Renal pelvis (tissue), 1 donor: ENCODE measurements at regions not wholly inside any gene's neighbourhood (a gene's known extent, or its start where the extent isn't known, plus 50 kb on each side); places are given as distances from the start of the nearest gene placed in this dataset.

ENCODE experiments used
- DNase-seq: peaks from one replicate; pipeline ENCODE4 v3.0.0-alpha.2; 2013

DNA sequence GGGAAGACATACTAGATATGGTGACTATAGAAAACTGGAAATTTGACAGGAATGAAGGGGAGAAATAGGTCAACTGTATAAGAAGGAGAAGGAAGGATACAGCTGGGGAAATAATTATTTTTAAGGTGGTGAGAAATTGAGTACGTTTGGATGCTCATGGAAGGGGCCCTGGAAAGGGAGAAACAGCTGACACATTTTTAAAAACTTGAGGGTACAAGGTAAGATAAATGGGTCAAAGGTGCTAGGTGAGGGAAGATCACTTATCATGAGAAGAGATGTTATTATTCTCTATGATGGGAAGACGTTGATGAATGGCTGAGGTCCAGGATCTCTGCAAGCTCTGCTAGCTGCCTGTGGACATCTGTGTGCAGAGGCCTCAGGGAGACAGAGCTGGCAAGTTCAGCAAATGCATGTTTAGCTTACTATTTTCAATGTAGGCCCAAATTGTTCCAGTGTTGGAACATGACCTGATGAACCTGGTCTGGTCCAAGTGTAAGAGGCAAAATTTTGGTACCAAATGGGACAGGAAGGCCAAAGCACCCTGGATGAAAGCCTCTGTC, 181.7 kb downstream of the MTRR start:
- DNase-seq: no peak

DNA sequence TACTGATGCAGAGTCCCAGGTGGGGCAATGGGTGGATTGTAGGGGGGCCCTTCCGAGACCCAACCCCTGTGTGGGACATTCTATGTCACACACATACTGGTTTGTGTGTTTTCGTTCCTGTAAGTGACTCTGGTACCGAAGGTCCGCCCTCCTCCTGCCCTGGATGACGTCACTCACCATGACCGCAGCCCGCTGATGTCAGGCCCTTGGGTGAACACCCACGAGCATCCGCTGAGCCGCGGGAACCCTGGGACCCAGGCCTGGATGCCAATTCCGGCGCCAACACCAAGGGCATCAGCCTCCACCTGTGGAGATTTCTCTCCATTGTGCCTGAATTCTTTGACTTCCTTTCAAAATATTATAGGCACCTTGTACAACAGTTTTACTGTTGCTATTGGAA, 184.3 kb downstream of the MTRR start:
- DNase-seq: no peak

GRCh38 chr5:8057769-8058168, 188.8 kb downstream of the MTRR start:
- DNase-seq: no peak

GRCh38 chr5:8058616-8059190, 189.8 kb downstream of the MTRR start:
- DNase-seq: peak; percentile 29

- no peak for DNase-seq
Measured at GRCh38 chr5:8059337-8059736, 190.4 kb downstream of the MTRR start.

DNA sequence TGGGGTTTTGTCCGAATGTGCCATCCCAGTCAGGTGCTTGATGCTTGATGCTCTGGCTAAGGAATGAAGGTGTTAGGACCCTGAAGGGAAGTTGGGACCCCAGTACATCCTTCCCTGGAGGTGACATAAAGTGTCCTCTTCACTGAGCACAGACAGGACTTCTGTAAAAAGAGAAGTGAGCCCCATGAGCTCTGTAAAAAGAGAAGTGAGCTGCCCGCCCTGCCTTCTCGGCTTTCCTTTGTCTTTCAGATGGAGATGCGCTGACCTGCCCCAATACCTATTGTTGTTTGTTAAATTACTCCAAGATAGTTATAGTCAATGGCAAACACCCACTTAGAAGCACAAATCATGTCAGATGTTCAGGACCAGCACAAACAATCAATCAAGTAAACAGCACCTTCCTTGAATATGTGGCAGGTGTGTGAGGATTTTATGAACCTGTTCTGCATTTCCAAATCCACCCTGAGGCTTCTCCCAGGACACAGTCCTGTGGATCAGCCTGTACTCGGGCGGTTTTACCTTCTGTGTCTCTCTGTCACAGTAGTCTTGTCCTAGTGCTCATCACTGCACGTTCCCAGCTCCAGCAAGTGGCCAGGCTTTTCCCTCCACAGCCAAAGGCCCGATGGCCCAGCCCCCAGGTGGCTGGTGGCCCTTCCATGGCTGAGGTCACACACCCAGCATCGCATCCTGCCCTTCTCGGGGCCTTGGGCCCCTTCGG, 191.4 kb downstream of the MTRR start:
- no peak for DNase-seq

GRCh38 chr5:8060953-8061429, 192.0 kb downstream of the MTRR start:
- no peak for DNase-seq

DNA sequence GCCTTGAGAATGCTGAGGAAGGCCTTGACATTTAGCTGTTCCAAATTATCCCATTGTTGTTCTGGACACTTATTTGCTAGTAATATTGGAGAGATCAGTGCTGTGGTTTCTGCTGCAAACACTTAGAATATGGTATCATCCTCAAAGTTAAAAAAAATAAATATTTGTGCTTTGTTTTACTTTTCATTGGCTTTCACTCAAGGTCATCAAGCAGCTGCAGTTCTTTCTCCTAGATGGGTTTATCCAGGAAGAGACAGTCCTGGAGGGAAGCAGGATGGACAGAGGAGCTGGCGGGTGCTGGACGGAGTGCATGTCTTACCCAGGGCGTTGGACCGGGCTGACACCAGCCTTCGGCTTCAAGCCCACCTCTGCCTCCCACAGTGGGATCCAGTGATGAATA, 193.6 kb downstream of the MTRR start:
- no peak for DNase-seq

DNA sequence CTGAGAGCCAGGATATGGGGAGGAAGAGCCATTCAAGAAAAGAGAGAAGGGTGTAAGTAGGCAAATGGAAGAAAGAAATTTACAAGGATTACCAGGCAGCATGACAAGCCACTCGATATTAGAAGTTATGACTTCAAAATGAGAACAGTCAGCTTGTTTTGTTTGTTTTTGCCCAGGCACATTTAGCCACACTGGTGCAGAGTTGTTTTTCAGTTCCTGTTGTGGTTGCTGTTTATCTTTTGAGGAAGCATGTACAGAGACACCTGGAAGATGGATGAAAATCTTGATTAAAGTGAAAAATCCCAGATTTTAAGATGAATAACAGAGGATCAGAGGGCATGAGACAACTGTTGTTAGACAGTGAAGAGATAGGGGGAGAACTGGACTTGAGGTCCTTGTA, 199.1 kb downstream of the MTRR start:
- no peak for DNase-seq

DNA sequence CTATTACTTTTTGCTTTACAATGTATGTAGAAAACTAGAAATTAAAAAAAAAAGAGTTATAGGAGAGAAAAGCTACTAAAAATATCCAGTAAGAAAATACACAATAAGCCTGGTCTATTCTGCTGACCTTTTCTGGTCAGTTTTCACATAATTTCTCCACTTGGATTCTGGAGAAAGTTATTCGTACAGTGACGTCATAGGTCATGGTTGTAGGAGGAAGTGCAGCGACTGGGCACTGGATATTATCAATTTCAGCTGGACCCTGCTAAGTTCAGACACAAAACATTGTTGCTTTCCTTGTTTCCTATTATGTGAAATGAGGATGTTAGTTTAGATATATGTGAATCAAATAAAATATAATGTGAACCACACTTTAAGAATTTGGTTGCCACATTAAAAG, 201.2 kb downstream of the MTRR start:
- no peak for DNase-seq

DNA sequence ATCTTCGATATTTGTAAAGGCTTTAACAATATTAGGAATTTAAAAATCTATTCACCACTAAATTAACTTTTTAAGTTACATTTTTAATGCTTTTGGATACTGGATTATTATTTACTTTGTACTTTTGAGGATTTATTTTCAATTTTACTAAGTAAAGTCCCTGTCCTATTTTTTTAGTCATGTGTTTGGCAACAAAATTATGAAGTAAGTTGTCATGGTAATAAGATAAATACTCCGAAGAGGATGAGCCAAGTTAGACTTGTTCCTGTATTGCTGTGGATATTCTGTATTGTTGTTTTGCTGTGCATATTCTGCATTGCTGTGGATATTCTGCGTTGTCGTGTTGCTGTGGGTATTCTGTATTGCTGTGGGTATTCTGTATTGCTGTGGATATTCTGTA, 210.1 kb downstream of the MTRR start:
- no peak for DNase-seq

- no peak for DNase-seq
Measured at GRCh38 chr5:8081179-8081578, 212.2 kb downstream of the MTRR start.

DNA sequence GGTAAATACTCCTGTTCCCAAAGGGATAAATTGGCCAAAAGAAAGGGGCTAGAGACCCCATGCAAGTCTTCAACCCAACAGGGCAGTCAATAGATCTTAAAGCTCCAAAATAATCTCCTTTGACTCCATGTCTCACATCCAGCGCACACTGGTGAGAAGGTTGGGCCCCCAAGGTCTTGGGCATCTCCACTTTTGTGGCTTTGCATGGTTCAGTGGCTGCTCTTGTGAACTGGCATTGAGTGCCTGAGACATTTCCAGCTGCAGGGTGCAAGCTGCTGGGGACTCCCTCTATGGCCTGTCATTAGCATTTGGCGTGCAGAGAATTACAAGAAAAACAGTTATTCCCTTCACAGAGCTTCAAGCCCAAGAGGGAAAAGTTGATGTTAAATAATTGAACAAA, 224.7 kb downstream of the MTRR start:
- no peak for DNase-seq

DNA sequence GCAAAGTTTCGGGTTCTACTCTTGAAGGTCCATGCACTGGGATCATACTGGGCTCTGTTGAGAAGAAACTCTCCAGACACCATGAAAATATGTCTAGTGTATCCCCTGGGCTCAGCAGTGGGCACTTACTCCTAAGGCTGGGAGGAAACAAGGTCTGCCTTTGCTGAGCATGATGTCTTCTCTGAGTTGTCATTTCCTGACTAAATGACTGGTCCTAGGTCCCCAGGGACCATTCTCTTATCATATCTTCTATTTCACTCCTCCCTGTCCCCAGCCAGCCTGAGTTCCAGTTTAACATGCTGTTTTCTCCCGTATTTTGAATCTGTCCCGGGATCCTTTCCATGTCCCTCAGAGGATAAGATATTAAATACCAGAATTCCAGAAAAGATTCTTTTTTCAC, 225.4 kb downstream of the MTRR start:
- DNase-seq: no peak

DNA sequence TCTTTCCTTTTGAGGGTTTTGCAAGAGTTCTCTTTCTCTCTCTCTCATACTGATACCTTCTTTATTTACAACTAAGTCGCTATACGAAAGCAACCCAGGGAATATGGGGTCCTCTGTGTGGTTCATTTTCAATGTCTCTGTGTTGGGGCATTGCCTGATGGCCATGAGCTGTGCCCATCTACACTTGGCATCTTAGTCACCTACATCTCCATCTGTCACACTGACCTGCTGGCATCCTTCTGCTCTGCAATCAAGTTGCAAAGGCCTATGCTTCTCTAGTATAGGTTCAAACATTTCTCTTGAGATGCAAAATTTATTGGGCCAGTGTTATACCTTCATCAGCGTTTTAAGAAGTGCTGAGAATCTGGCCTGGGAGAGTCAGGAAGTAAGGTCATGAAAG, 228.2 kb downstream of the MTRR start:
- DNase-seq: no peak

- no peak for DNase-seq
Measured at GRCh38 chr5:8098081-8098480, 229.1 kb downstream of the MTRR start.

- DNase-seq: no peak
Measured at GRCh38 chr5:8102714-8103113, 233.8 kb downstream of the MTRR start.

GRCh38 chr5:8114597-8115266, 245.8 kb downstream of the MTRR start:
- no peak for DNase-seq

DNA sequence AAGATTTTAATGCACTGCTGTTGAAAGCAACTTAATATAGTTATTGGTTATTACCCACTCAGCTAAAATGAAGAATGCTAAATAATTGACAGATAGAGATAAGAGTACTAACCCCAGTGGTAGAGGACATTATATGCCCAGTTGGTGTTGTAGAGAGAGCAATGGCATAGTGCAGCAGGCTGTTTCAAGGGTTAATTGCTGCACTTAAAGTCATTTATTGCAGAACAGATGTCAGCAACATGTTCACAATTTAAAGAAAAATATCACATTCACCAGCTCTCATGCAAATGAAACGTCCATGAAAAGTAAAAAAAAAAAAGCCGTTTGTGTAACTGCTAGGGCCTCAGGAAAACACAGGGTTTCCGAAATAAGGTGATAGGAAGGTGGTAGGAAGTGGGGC, 254.6 kb downstream of the MTRR start:
- no peak for DNase-seq

GRCh38 chr5:8134609-8135008, 265.7 kb downstream of the MTRR start:
- no peak for DNase-seq

DNA sequence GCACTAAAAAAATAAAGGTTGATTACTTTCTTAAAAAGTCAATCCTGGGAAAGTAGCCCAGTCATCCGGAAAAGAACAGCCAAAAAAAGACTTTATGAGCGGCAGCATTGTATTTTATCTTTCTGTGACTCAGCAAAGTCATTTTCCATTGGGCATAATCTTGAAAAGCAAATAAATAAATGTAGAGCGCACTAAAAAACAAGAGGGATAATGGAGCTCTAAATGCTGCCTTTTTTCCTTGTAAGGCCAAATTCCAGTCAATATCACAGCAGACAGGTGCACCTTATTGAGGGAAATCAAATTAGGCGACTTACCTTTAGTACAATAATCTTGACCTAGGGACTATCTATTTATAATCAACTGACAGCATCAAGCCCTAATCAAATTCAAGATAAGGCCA, 266.8 kb downstream of the MTRR start:
- DNase-seq: no peak

GRCh38 chr5:8136271-8136670, 267.3 kb downstream of the MTRR start:
- no peak for DNase-seq

DNA sequence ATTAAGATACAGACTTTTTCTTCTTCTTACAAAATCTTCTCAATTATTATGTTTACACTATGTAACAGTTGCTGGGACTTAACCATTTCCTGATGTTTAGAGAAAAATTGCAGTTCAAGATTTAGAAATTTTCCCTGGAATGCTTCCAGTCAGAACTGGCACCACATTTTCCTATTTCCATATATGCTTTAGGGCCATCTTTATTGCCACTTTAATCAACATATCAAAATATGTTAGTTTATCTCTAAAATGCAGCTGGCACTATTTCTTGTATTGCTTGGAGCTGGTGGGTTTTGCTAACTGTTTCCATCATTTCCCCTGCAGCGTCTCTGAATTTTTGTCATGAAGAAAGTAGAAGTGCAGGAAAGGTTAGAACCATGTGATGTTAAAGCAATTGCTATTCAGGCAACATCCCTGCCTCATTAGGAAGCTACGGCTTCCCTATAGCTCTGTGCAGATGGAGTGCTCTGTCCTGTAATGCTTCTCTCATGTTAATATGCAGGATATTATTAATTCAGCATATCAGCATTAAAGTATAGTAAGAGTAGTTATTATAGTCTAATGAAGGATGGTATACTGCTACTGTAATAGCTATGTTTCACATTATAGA, 269.1 kb downstream of the MTRR start:
- DNase-seq: no peak
